ENCODE measurements at regions not wholly inside any gene's neighbourhood (a gene's known extent, or its start where the extent isn't known, plus 50 kb on each side); places are given as distances from the start of the nearest gene placed in this dataset.

GRCh38 chr4:22030307-22030706, 81.7 kb upstream of the KCNIP4 start:
- no peak for TF ChIP-seq EZH2 (IDR thresholded peaks at IDR 0.05; ENCODE audit: low read depth)
- TF ChIP-seq, protein P1, sequence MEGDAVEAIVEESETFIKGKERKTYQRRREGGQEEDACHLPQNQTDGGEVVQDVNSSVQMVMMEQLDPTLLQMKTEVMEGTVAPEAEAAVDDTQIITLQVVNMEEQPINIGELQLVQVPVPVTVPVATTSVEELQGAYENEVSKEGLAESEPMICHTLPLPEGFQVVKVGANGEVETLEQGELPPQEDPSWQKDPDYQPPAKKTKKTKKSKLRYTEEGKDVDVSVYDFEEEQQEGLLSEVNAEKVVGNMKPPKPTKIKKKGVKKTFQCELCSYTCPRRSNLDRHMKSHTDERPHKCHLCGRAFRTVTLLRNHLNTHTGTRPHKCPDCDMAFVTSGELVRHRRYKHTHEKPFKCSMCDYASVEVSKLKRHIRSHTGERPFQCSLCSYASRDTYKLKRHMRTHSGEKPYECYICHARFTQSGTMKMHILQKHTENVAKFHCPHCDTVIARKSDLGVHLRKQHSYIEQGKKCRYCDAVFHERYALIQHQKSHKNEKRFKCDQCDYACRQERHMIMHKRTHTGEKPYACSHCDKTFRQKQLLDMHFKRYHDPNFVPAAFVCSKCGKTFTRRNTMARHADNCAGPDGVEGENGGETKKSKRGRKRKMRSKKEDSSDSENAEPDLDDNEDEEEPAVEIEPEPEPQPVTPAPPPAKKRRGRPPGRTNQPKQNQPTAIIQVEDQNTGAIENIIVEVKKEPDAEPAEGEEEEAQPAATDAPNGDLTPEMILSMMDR (conservative IDR thresholded peaks at IDR 0.05), result no peak

Measured in PC-9 (cell line).